Endothelial cell of umbilical vein (primary cell): ENCODE measurements at regions not wholly inside any gene's neighbourhood (a gene's known extent, or its start where the extent isn't known, plus 50 kb on each side); places are given as distances from the start of the nearest gene placed in this dataset.

Experiments used
- BruUV-seq: library from RNA; stranded (reverse); fragments of 400-500 nt; replicated peaks from 2 replicates; lab custom pipeline; 2021; lab: Mats Ljungman, UMichigan
- CTCF ChIA-PET: fragments of 300-600, 350-600 bp; sonication (Branson Sonifier 250); formaldehyde crosslinking; loops from one replicate; lab custom pipeline; 2021; ENCODE audit warnings: antibody characterized with exemption, inconsistent platforms; lab: Charles Lee
- POLR2A ChIA-PET: fragments of 300-600, 350-600 bp; sonication (Branson Sonifier 250); formaldehyde crosslinking; loops from one replicate; lab custom pipeline; 2021; ENCODE audit warnings: antibody characterized with exemption, inconsistent platforms; lab: Charles Lee
- DNase-seq: peaks from one replicate; pipeline ENCODE4 v3.0.0-alpha.2; 2011; ENCODE audit warnings: low read depth, low spot score
- FAIRE-seq: peaks from 2 replicates; lab custom pipeline; 2011; peaks lifted over from hg19 to GRCh38; lab: Jason Lieb, UNC
- H2AFZ ChIP-seq: 2 replicates; pipeline ENCODE4 v1.6.0; 2012; ENCODE audit warnings: low read depth, low read length, control low read depth, inconsistent platforms
- H3K27ac ChIP-seq: 2 replicates; pipeline ENCODE4 v1.5.1; 2011; ENCODE audit warnings: low read depth, mild to moderate bottlenecking, control low read depth, low read length, moderate library complexity; ENCODE audit not compliant: insufficient read depth
- H3K27me3 ChIP-seq, 2 experiments: 2 replicates each; pipeline versions ENCODE4 v1.6.0 to v1.6.1; 2011; ENCODE audit warnings: low read length in 2 of 2, mixed read lengths in 1 of 2; ENCODE audit not compliant: control insufficient read depth in 2 of 2, insufficient read depth in 2 of 2
- H3K36me3 ChIP-seq, 2 experiments: 2 replicates in 1 of 2; 3 replicates in 1 of 2; pipeline ENCODE4 v1.5.1; 2011; ENCODE audit warnings: low read length in 2 of 2, mild to moderate bottlenecking in 1 of 2, moderate library complexity in 1 of 2; ENCODE audit not compliant: control insufficient read depth in 2 of 2, insufficient read depth in 2 of 2; ENCODE audit errors: extremely low read depth in 1 of 2
- H3K4me1 ChIP-seq: 3 replicates; pipeline ENCODE4 v1.5.1; 2011; ENCODE audit warnings: mild to moderate bottlenecking, low read length; ENCODE audit not compliant: control insufficient read depth, insufficient read depth; ENCODE audit errors: extremely low read depth
- H3K4me2 ChIP-seq: 2 replicates; pipeline ENCODE4 v1.6.1; 2011; ENCODE audit warnings: low read length, control low read depth, mixed read lengths; ENCODE audit not compliant: insufficient read depth
- H3K4me3 ChIP-seq, 3 experiments: fragments of 200-600 bp in 1 of 3; sonication (generic), shearing (Covaris generic) in 1 of 3; replicated peaks in 1 of 3; 2 replicates each; pipeline ENCODE4 v1.5.1; 2011 to 2016; ENCODE audit warnings: control low read depth in 3 of 3, low read length in 3 of 3, mild to moderate bottlenecking in 2 of 3, inconsistent platforms in 1 of 3, low read depth in 1 of 3, moderate library complexity in 1 of 3; ENCODE audit not compliant: insufficient read depth in 1 of 3
- H3K79me2 ChIP-seq: 2 replicates; pipeline ENCODE4 v1.6.0; 2012; ENCODE audit warnings: low read length, inconsistent platforms; ENCODE audit not compliant: control insufficient read depth, insufficient read depth
- H3K9ac ChIP-seq: replicated peaks from 2 replicates; pipeline ENCODE3; 2011; ENCODE audit warnings: low read length, control low read depth; ENCODE audit not compliant: insufficient read depth; ENCODE audit errors: extremely low read depth
- H3K9me1 ChIP-seq: replicated peaks from 3 replicates; pipeline ENCODE4 v1.6.0; 2011; ENCODE audit warnings: mild to moderate bottlenecking, low read length; ENCODE audit not compliant: control insufficient read depth, insufficient read depth; ENCODE audit errors: extremely low read depth
- H3K9me3 ChIP-seq: replicated peaks from 2 replicates; pipeline ENCODE4 v1.5.1; 2012; ENCODE audit warnings: low read length, inconsistent platforms; ENCODE audit not compliant: control insufficient read depth, insufficient read depth
- H4K20me1 ChIP-seq: replicated peaks from 2 replicates; pipeline ENCODE3; 2011; ENCODE audit warnings: mild to moderate bottlenecking, low read length; ENCODE audit not compliant: control insufficient read depth, insufficient read depth; ENCODE audit errors: extremely low read depth
- EZH2 ChIP-seq: IDR thresholded peaks from 2 replicates; pipeline ENCODE4 v1.6.1; 2012; ENCODE audit warnings: borderline replicate concordance, low read depth, mild to moderate bottlenecking, moderate library complexity, low read length, inconsistent platforms; ENCODE audit not compliant: severe bottlenecking
- GATA2 ChIP-seq: IDR thresholded peaks from 2 replicates; pipeline ENCODE4 v1.7.0; 2011; ENCODE audit warnings: low read depth, mild to moderate bottlenecking, moderate library complexity, mixed read lengths, low read length; ENCODE audit not compliant: insufficient read length, insufficient read depth
- JUN ChIP-seq: IDR thresholded peaks from 2 replicates; pipeline ENCODE4 v1.6.1; 2011; ENCODE audit warnings: borderline replicate concordance, low read depth; ENCODE audit not compliant: insufficient read length, insufficient read depth
- MAX ChIP-seq: IDR thresholded peaks from 2 replicates; pipeline ENCODE4 v1.6.1; 2011; ENCODE audit not compliant: insufficient read depth, insufficient read length
- POLR2AphosphoS5 ChIP-seq: IDR thresholded peaks from 2 replicates; pipeline ENCODE4 v1.6.1; 2012; ENCODE audit warnings: low read depth, mild to moderate bottlenecking, control low read depth, low read length, moderate library complexity; ENCODE audit not compliant: insufficient read depth
- dilution Hi-C: fragments of 300-500 bp; cut with MboI; formaldehyde crosslinking; loops from one replicate; pipeline ENCODE4 v1.15.0; 2019; ENCODE audit warnings: low sequenced_read_pairs; ENCODE audit not compliant: extremely low pct_ligation_motif_present
- intact Hi-C: fragments of 100-400 bp; cut with micrococcal nuclease; formaldehyde crosslinking; loops from one replicate; pipeline ENCODE4 v1.10.0; 2022

- Histone ChIP-seq H3K27ac (no peak overlapping the region), H2AFZ (no peak overlapping the region), H3K9ac (no peak overlapping the region), H3K27me3 (no peaks in the 10 kb centered on the region), H3K9me1 (no peaks in the 10 kb centered on the region), H3K4me3 (no peak overlapping the region), H3K36me3 (no peaks in the 10 kb centered on the region), H3K4me1 (peaks cover 46% of the 10 kb centered on the region), H4K20me1 (no peaks in the 10 kb centered on the region), H3K79me2 (no peaks in the 10 kb centered on the region), H3K9me3 (no peaks in the 10 kb centered on the region), H3K4me2 (no peak overlapping the region)
- dilution Hi-C loops (no loop called here), intact Hi-C loops (no loop called here)
- no peak for TF ChIP-seq MAX
- ChIA-PET CTCF (interaction anchor here (1.2 to 6.4 kb wide), 2 partner anchors 40 to 118 kb away, joined by 3 to 62 read pairs; no protein-coding TSS in a partner anchor), POLR2A (no interaction called here)
- no peak for FAIRE-seq
- BruUV-seq, result no TSS peak
- no peak for DNase-seq
Measured at GRCh38 chr10:110394296-110394695, 89.6 kb upstream of the SMNDC1 start.

- peaks cover 49% of the 10 kb centered on the region for H3K4me1 ChIP-seq
Measured at GRCh38 chr10:110394898-110395297, 90.2 kb upstream of the SMNDC1 start.

More at GRCh38 chr10:110394898-110395297, 90.2 kb upstream of the SMNDC1 start:
- H3K4me3 ChIP-seq, result no peak overlapping the region
- FAIRE-seq (no peak), DNase-seq (no peak)
- H3K36me3 ChIP-seq, result no peaks in the 10 kb centered on the region
- dilution Hi-C loops (no loop called here), intact Hi-C loops (loop anchor here (5.0 kb wide), 2 partner anchors 318 to 522 kb away; partner anchors contain the start of genes BBIP1 and SHOC2)
- no peaks in the 10 kb centered on the region for H3K9me3 ChIP-seq
- no peaks in the 10 kb centered on the region for H3K27me3 ChIP-seq
- no peaks in the 10 kb centered on the region for H3K79me2 ChIP-seq
- no peak overlapping the region for H3K4me2 ChIP-seq
- no peaks in the 10 kb centered on the region for H3K9me1 ChIP-seq
- POLR2A ChIA-PET, result no interaction called here
- BruUV-seq, result no TSS peak
- no peak overlapping the region for H3K9ac ChIP-seq
- CTCF ChIA-PET, result interaction anchor here (6.4 kb wide), 1 partner anchor 41 kb away, joined by 62 read pairs; no protein-coding TSS in a partner anchor
- H4K20me1 ChIP-seq, result no peaks in the 10 kb centered on the region
- no peak overlapping the region for H2AFZ ChIP-seq
- peak overlapping the region; percentile 85 for H3K27ac ChIP-seq
- TF ChIP-seq POLR2AphosphoS5 (no peak), JUN (no peak), GATA2 (no peak), EZH2 (no peak)
